Upper lobe of left lung (tissue), 6 donors: ENCODE measurements at regions not wholly inside any gene's neighbourhood (a gene's known extent, or its start where the extent isn't known, plus 50 kb on each side); places are given as distances from the start of the nearest gene placed in this dataset.
A peak's percentile ranks its signal among the peaks of the same experiment; 100 is the strongest.

Experiments
- ATAC-seq, 2 donors: fragments of 200-7000 bp; cut with Tn5 transposase; one replicate each; pipeline ENCODE4 v1.9.1; 2022; ENCODE audit warnings: mild to moderate bottlenecking in 2 of 2, moderate library complexity in 2 of 2; ENCODE audit not compliant: low FRiP score in 2 of 2
- DNase-seq, 2 donors: peaks; one replicate each; pipeline ENCODE4 v3.0.0-alpha.2; 2019 to 2020
- H3K27ac ChIP-seq, 4 donors: fragments of 200-600 bp; sonication (generic); one replicate each; pipeline ENCODE4 v1.5.1; 2016 to 2019
- H3K27me3 ChIP-seq, 4 donors: fragments of 200-600 bp; sonication (generic); one replicate each; pipeline ENCODE4 v1.5.1; 2017 to 2019
- H3K36me3 ChIP-seq, 4 donors: fragments of 200-600 bp; sonication (generic); one replicate each; pipeline ENCODE4 v1.5.1; 2016 to 2019
- H3K4me1 ChIP-seq, 4 donors: fragments of 200-600 bp; sonication (generic); one replicate each; pipeline ENCODE4 v1.5.1; 2018 to 2019
- H3K4me3 ChIP-seq, 4 donors: fragments of 200-600 bp; sonication (generic); one replicate each; pipeline ENCODE4 v1.5.1; 2017 to 2019; ENCODE audit warnings: mild to moderate bottlenecking in 2 of 4, moderate library complexity in 1 of 4
- H3K9me3 ChIP-seq, 4 donors: fragments of 200-600 bp; sonication (generic); one replicate each; pipeline ENCODE4 v1.5.1; 2018 to 2019
- CTCF ChIP-seq, 6 experiments: fragments of 450-650 bp in 4 of 6; fragments of 200-600 bp in 2 of 6; sonication (generic) in 2 of 6; IDR thresholded peaks; one replicate each; pipeline ENCODE4 v1.5.1; 2016 to 2019; ENCODE audit warnings: antibody characterized with exemption in 6 of 6
- EP300 ChIP-seq, 4 donors: sonication (generic); formaldehyde crosslinking; IDR thresholded peaks; one replicate each; pipeline ENCODE4 v1.5.1; 2017; ENCODE audit warnings: antibody characterized with exemption in 4 of 4, control low read depth in 2 of 4
- POLR2A ChIP-seq, 4 donors: fragments of 450-650 bp; IDR thresholded peaks; one replicate each; pipeline ENCODE4 v1.5.1; 2016 to 2017; ENCODE audit warnings: antibody characterized with exemption in 4 of 4, mild to moderate bottlenecking in 2 of 4
- POLR2AphosphoS5 ChIP-seq, 2 donors: sonication (generic); formaldehyde crosslinking; IDR thresholded peaks; one replicate each; pipeline ENCODE4 v1.5.1; 2017; ENCODE audit warnings: antibody characterized with exemption in 2 of 2
- WGBS, 2 donors: methylation state at CpG; one replicate each; pipeline ENCODE4 v1.1.5; 2017 to 2018; 5-methylcytosine and 5-hydroxymethylcytosine counted together
- donor health status: DM: no; HTN: no; CAD: no; lungs with moderate emphysema.
- donor health status: DM: no; HTN: yes; CAD: no; lungs with severe emphysema.

GRCh38 chr12:124172636-124173035 lies 122.3 kb upstream of the RFLNA start:
- H3K36me3 ChIP-seq = no peaks in the 10 kb centered on the region
- WGBS, 2 donors = 74 to 86% methylated on average over 6 of the region's 6 CpGs
- DNase-seq (no peak), ATAC-seq (no peak)
- no peak overlapping the region for H3K4me3 ChIP-seq
- H3K9me3 ChIP-seq = no peaks in the 10 kb centered on the region
- TF ChIP-seq POLR2A (IDR thresholded peaks at IDR 0.05) (no peak), EP300 (IDR thresholded peaks at IDR 0.05) (no peak), POLR2AphosphoS5 (IDR thresholded peaks at IDR 0.05) (no peak), CTCF (IDR thresholded peaks at IDR 0.05) (no peak)
- no peaks in the 10 kb centered on the region for H3K27me3 ChIP-seq
- H3K27ac ChIP-seq = peak overlapping the region in 1 of 4 donors; percentile 11
- peaks cover 0 to 7% (median 5%) of the 10 kb centered on the region in 4 donors for H3K4me1 ChIP-seq

DNA sequence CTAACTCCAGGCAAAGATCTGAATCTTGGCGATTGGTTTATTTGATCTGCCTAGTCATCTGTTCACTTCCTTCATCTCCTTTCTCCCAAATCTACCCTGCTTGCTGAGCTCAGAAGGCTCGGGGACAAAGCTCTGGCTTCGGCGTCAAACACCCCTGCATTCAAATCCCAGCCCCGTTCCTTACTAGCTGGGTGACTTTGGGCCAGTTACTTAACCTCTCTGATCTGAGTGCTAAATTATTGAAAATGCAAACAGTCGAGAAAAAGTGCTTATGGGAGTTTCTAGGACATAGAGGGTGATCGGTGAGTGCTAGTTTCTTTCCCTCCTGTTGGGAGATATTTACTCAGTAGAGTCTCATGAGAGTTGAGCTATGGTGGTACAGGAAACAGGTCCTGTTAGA lies 121.2 kb upstream of the RFLNA start:
- ATAC-seq = no peak
- peaks cover 0 to 7% (median 5%) of the 10 kb centered on the region in 4 donors for H3K4me1 ChIP-seq
- no peaks in the 10 kb centered on the region for H3K27me3 ChIP-seq
- WGBS, 2 donors = 86 to 91% methylated on average over 7 of the region's 7 CpGs
- H3K27ac ChIP-seq = no peak overlapping the region
- TF ChIP-seq POLR2AphosphoS5 (IDR thresholded peaks at IDR 0.05) (no peak), EP300 (IDR thresholded peaks at IDR 0.05) (no peak), CTCF (IDR thresholded peaks at IDR 0.05) (no peak), POLR2A (IDR thresholded peaks at IDR 0.05) (no peak)
- H3K4me3 ChIP-seq = no peak overlapping the region
- no peaks in the 10 kb centered on the region for H3K9me3 ChIP-seq
- DNase-seq = no peak
- no peaks in the 10 kb centered on the region for H3K36me3 ChIP-seq

- H3K27ac ChIP-seq = no peak overlapping the region
- no peak for DNase-seq
- 71 to 78% methylated on average over 17 of the region's 17 CpGs for WGBS, 2 donors
Observed at GRCh38 chr12:124174451-124175348, 120.2 kb upstream of the RFLNA start.

DNA sequence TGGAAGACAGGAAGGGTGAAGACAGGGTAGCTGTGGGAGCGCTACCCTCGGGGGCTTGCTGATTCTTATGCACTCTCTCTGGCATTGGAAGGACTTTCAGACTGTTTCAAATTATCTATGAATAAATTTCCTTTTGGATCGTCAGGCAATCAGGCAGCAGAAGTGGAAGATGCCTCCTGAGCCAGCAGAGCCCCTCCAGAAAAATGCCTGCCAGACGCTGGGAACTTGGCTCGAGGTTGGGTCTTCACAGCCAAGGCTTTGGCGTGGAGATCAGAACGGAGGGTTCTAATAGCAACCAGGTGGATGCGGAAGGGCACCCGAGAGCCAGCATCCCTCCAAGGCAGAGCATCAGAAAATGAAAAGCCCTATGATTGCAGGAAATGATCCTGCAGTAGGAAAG lies 119.2 kb upstream of the RFLNA start:
- Histone ChIP-seq H3K27ac (no peak overlapping the region), H3K36me3 (no peaks in the 10 kb centered on the region), H3K4me3 (no peak overlapping the region), H3K9me3 (no peaks in the 10 kb centered on the region), H3K27me3 (no peaks in the 10 kb centered on the region), H3K4me1 (peaks cover 0 to 7% (median 5%) of the 10 kb centered on the region in 4 donors)
- WGBS, 2 donors = 79 to 87% methylated on average over 9 of the region's 9 CpGs
- no peak for DNase-seq
- ATAC-seq = no peak
- no peak for TF ChIP-seq EP300 (IDR thresholded peaks at IDR 0.05)
- TF ChIP-seq CTCF (IDR thresholded peaks at IDR 0.05) = no peak
- TF ChIP-seq POLR2A (IDR thresholded peaks at IDR 0.05) = no peak
- TF ChIP-seq POLR2AphosphoS5 (IDR thresholded peaks at IDR 0.05) = no peak

More at GRCh38 chr12:124174451-124175348, 120.2 kb upstream of the RFLNA start:
- H3K36me3 ChIP-seq = no peaks in the 10 kb centered on the region
- H3K4me1 ChIP-seq = peaks cover 0 to 7% (median 5%) of the 10 kb centered on the region in 4 donors
- peak in 1 of 2 donors; percentile 19 for ATAC-seq
- no peaks in the 10 kb centered on the region for H3K9me3 ChIP-seq
- TF ChIP-seq POLR2AphosphoS5 (IDR thresholded peaks at IDR 0.05) (no peak), CTCF (IDR thresholded peaks at IDR 0.05) (no peak), EP300 (IDR thresholded peaks at IDR 0.05) (no peak), POLR2A (IDR thresholded peaks at IDR 0.05) (no peak)
- no peak overlapping the region for H3K4me3 ChIP-seq
- H3K27me3 ChIP-seq = no peaks in the 10 kb centered on the region
